ENCODE measurements at regions not wholly inside any gene's neighbourhood (a gene's known extent, or its start where the extent isn't known, plus 50 kb on each side); places are given as distances from the start of the nearest gene placed in this dataset.
"Not testable (repeated sequence)": the region's sequence is repeated elsewhere in the genome, so short reads cannot be mapped to it uniquely, and the experiment has no call there.

GRCh38 chr12:131520553-131520952 lies 190.3 kb upstream of the SFSWAP start:
- not testable (repeated sequence) for TF ChIP-seq CTCF, POLR2A (IDR thresholded peaks at IDR 0.05)

All from uterus (tissue), 2 donors.